Activated B cell treated with CpG ODN at 0.5 μM for 24 hours (primary cell): ENCODE measurements at regions not wholly inside any gene's neighbourhood (a gene's known extent, or its start where the extent isn't known, plus 50 kb on each side); places are given as distances from the start of the nearest gene placed in this dataset.

ENCODE experiments used
- ATAC-seq: fragments of 200-7000 bp; cut with Tn5 transposase; one replicate; pipeline ENCODE4 v1.10.0; 2021; ENCODE audit warnings: low read depth, mild to moderate bottlenecking, moderate library complexity
- CTCF ChIA-PET: fragments of 350-600 bp; sonication (Branson Sonifier 250); formaldehyde crosslinking; loops from one replicate; lab custom pipeline; 2021; ENCODE audit warnings: antibody characterized with exemption; lab: Charles Lee
- POLR2A ChIA-PET: fragments of 350-600 bp; sonication (Branson Sonifier 250); formaldehyde crosslinking; loops from one replicate; lab custom pipeline; 2021; ENCODE audit warnings: antibody characterized with exemption; lab: Charles Lee
- DNase-seq: peaks from one replicate; pipeline ENCODE4 v3.0.0; 2022
- H3K27ac Mint-ChIP-seq: one replicate; pipeline ENCODE4 v1.8.0; 2020; ENCODE audit warnings: mixed read lengths
- H3K27me3 Mint-ChIP-seq: one replicate; pipeline ENCODE4 v1.8.0; 2021; ENCODE audit warnings: mixed read lengths
- H3K36me3 Mint-ChIP-seq: one replicate; pipeline ENCODE4 v1.8.0; 2021; ENCODE audit warnings: low read depth, mixed read lengths
- H3K4me1 Mint-ChIP-seq: one replicate; pipeline ENCODE4 v1.8.0; 2021; ENCODE audit warnings: mixed read lengths
- H3K4me3 Mint-ChIP-seq: one replicate; pipeline ENCODE4 v1.8.0; 2020; ENCODE audit warnings: mild to moderate bottlenecking, mixed read lengths
- H3K9me3 Mint-ChIP-seq: one replicate; pipeline ENCODE4 v1.8.0; 2020; ENCODE audit warnings: mixed read lengths
- intact Hi-C: fragments of 100-400 bp; cut with micrococcal nuclease; formaldehyde crosslinking; loops from one replicate; pipeline ENCODE4 v1.15.1; 2024
- TF ChIP-seq, protein P1 (sequence below): fragments of 200-600 bp; IDR thresholded peaks from one replicate; pipeline ENCODE4 v1.8.0; 2022; ENCODE audit warnings: antibody characterized with exemption, mild to moderate bottlenecking

GRCh38 chrX:16517039-16517605 is 132.8 kb upstream of the S100G start:
- no peak for DNase-seq
- Mint-ChIP-seq H3K9me3 (peaks cover 3% of the 10 kb centered on the region), H3K27ac (no peak overlapping the region), H3K27me3 (no peaks in the 10 kb centered on the region), H3K4me1 (no peaks in the 10 kb centered on the region), H3K4me3 (no peak overlapping the region), H3K36me3 (no peaks in the 10 kb centered on the region)
- ChIA-PET POLR2A (no interaction called here), CTCF (no interaction called here)
- no peak for ATAC-seq
- intact Hi-C loops = no loop called here
- TF ChIP-seq, protein P1, sequence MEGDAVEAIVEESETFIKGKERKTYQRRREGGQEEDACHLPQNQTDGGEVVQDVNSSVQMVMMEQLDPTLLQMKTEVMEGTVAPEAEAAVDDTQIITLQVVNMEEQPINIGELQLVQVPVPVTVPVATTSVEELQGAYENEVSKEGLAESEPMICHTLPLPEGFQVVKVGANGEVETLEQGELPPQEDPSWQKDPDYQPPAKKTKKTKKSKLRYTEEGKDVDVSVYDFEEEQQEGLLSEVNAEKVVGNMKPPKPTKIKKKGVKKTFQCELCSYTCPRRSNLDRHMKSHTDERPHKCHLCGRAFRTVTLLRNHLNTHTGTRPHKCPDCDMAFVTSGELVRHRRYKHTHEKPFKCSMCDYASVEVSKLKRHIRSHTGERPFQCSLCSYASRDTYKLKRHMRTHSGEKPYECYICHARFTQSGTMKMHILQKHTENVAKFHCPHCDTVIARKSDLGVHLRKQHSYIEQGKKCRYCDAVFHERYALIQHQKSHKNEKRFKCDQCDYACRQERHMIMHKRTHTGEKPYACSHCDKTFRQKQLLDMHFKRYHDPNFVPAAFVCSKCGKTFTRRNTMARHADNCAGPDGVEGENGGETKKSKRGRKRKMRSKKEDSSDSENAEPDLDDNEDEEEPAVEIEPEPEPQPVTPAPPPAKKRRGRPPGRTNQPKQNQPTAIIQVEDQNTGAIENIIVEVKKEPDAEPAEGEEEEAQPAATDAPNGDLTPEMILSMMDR = no peak

DNA sequence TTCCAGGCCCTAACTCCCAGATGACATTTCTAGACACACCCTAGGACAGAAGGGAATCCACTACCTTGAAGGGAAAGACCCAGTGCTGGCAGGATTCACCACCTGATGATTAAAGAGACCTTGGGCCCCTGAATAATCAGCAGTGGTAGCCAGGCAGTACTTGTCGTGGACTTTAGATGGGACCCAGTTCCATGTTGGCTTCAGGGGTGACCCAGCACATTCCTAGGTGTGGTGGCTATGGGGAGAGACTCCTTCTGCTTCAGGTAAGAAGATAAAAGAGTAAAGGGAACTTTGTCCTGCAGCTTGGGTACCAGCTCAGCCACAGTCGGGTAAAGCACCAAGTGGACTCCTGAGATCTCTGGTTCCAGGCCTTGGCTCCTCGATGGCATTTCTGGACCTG is 131.8 kb upstream of the S100G start:
- Mint-ChIP-seq H3K4me3 (no peak overlapping the region), H3K9me3 (peaks cover 3% of the 10 kb centered on the region), H3K27me3 (no peaks in the 10 kb centered on the region), H3K36me3 (no peaks in the 10 kb centered on the region), H3K27ac (no peak overlapping the region), H3K4me1 (no peaks in the 10 kb centered on the region)
- intact Hi-C loops = no loop called here
- DNase-seq = no peak
- CTCF ChIA-PET = no interaction called here
- POLR2A ChIA-PET = no interaction called here
- TF ChIP-seq, protein P1 = no peak
- no peak for ATAC-seq

DNA sequence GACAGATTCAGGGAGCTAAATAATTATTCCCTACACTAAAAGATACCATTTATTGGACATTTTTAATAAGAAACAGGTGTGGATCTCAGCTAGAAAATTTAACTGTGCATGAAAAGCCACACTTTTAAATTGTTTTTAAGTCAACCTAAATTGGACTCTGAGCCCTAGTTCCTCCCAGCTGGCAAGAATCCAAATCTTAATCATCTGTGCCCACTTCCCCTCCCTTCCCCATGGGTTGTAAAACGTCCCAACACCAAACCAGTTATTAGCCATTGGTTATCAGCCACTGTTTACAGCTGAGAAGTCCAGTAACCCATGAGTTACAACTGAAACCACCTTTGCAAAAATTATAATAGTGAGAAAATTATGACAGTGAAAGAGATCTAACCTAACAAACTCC is 125.6 kb upstream of the S100G start:
- DNase-seq (no peak), ATAC-seq (no peak)
- ChIA-PET CTCF (no interaction called here), POLR2A (no interaction called here)
- H3K36me3 Mint-ChIP-seq = no peaks in the 10 kb centered on the region
- intact Hi-C loops = no loop called here
- H3K27me3 Mint-ChIP-seq = no peaks in the 10 kb centered on the region
- H3K9me3 Mint-ChIP-seq = peaks cover 8% of the 10 kb centered on the region
- H3K4me1 Mint-ChIP-seq = peaks cover 2% of the 10 kb centered on the region
- H3K27ac Mint-ChIP-seq = no peak overlapping the region
- H3K4me3 Mint-ChIP-seq = no peak overlapping the region
- TF ChIP-seq, protein P1 = no peak

DNA sequence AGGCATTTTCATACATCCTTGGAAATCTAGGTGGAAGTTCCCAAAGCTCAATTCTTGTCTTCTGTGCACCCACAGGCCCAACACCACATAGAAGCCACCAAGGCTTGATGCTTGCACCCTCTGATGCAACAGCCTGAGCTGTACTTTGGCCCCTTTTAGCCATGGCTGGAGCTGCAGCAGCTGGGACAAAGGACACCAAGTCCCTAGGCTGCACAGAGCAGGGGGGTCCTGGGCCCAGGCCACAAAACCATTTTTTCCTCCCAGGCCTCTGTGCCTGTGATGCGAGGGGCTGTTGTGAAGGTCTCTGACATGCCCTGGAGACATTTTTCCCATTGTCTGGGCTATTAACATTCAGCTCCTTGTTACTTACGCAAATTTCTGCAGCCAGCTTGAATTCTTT is 124.0 kb upstream of the S100G start:
- CTCF ChIA-PET = no interaction called here
- no peaks in the 10 kb centered on the region for H3K27me3 Mint-ChIP-seq
- no peaks in the 10 kb centered on the region for H3K36me3 Mint-ChIP-seq
- ATAC-seq (no peak), DNase-seq (no peak)
- H3K27ac Mint-ChIP-seq = no peak overlapping the region
- H3K9me3 Mint-ChIP-seq = peaks cover 8% of the 10 kb centered on the region
- POLR2A ChIA-PET = no interaction called here
- peaks cover 2% of the 10 kb centered on the region for H3K4me1 Mint-ChIP-seq
- H3K4me3 Mint-ChIP-seq = no peak overlapping the region
- TF ChIP-seq, protein P1 = no peak
- intact Hi-C loops = no loop called here

GRCh38 chrX:16528620-16529019 is 121.3 kb upstream of the S100G start:
- ATAC-seq (no peak), DNase-seq (no peak)
- Mint-ChIP-seq H3K4me1 (peaks cover 2% of the 10 kb centered on the region), H3K27ac (no peak overlapping the region), H3K27me3 (no peaks in the 10 kb centered on the region), H3K9me3 (peaks cover 5% of the 10 kb centered on the region), H3K36me3 (no peaks in the 10 kb centered on the region), H3K4me3 (no peak overlapping the region)
- CTCF ChIA-PET = no interaction called here
- intact Hi-C loops = no loop called here
- POLR2A ChIA-PET = no interaction called here
- TF ChIP-seq, protein P1 = no peak
